ENCODE measurements at regions not wholly inside any gene's neighbourhood (a gene's known extent, or its start where the extent isn't known, plus 50 kb on each side); places are given as distances from the start of the nearest gene placed in this dataset.

DNA sequence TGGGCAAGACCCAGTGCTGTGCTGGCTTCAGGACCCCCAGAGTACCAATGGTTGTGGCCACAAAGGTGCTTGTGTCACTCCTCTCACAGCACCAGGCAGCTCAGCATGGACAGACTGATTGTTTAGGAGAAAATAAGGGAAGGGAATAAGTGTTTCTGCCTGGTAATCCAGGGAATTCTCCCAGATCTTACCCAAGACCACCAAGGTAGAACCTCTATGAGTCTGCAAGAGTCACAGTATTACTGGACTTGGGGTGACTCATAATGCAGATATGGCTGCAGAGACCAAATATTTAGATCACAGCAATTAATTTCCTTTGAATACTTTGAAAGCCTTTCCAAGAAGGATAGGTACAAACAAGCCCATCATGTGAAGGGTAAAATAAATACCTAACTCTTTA lies 1178.3 kb upstream of the FLRT2 start:
- peaks cover 5 to 37% (median 16%) of the 10 kb centered on the region in 7 donors for H3K9me3 Mint-ChIP-seq
- H3K27me3 Mint-ChIP-seq, result no peaks in the 10 kb centered on the region
- no peak overlapping the region for H3K27ac Mint-ChIP-seq
- H3K4me3 ChIP-seq (ENCODE audit: low read depth, low read length), result no peak overlapping the region
- H3K4me3 Mint-ChIP-seq, result no peak overlapping the region
- peaks cover 4 to 7% of the 10 kb centered on the region in 2 experiments for H3K9me3 ChIP-seq (ENCODE audit: control insufficient read depth in 2 of 2, low read length in 2 of 2)
- H3K36me3 ChIP-seq (ENCODE audit: control insufficient read depth, insufficient read depth, low read length), result no peaks in the 10 kb centered on the region
- no peak for ATAC-seq (ENCODE audit: low read depth in 2 of 2)
- H3K36me3 Mint-ChIP-seq, result no peaks in the 10 kb centered on the region
- H3K4me1 Mint-ChIP-seq, result no peaks in the 10 kb centered on the region
- no peaks in the 10 kb centered on the region for H3K4me1 ChIP-seq (ENCODE audit: control insufficient read depth, insufficient read depth, low read length, poor library complexity, severe bottlenecking)
- no peak for DNase-seq
- H3K27me3 ChIP-seq (ENCODE audit: control insufficient read depth, insufficient read depth, low read length), result no peaks in the 10 kb centered on the region
- no peak overlapping the region for H3K27ac ChIP-seq (ENCODE audit: insufficient read depth, low read length, poor library complexity, severe bottlenecking)

DNA sequence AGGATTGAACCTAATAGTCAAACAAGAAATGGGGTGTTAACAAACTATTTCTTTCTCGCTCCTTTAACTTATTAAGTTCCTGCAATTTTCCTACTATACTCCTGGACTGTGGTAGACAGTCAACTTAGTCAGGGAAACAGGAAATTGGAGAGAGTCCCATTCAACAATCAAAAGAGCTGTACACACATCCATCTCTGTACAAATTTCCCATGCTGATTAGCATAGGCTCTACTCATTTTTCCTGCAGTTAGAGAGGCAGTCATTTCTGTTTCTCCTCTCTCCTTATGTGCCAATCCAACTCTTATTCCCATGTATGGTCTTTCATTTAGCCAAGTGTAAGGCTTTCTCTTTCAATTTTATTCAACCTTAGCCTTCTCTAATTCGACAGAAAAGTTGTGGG lies 1168.5 kb upstream of the FLRT2 start:
- no peaks in the 10 kb centered on the region for H3K36me3 Mint-ChIP-seq
- ATAC-seq (ENCODE audit: low read depth in 2 of 2) (no peak), DNase-seq (no peak)
- Histone ChIP-seq H3K4me1 (ENCODE audit: control insufficient read depth, insufficient read depth, low read length, poor library complexity, severe bottlenecking) (no peaks in the 10 kb centered on the region), H3K27me3 (ENCODE audit: control insufficient read depth, insufficient read depth, low read length) (no peaks in the 10 kb centered on the region), H3K9me3 (ENCODE audit: control insufficient read depth in 2 of 2, low read length in 2 of 2) (no peaks in the 10 kb centered on the region), H3K27ac (ENCODE audit: insufficient read depth, low read length, poor library complexity, severe bottlenecking) (no peak overlapping the region), H3K36me3 (ENCODE audit: control insufficient read depth, insufficient read depth, low read length) (no peaks in the 10 kb centered on the region), H3K4me3 (ENCODE audit: low read depth, low read length) (no peak overlapping the region)
- no peaks in the 10 kb centered on the region for H3K27me3 Mint-ChIP-seq
- no peak overlapping the region for H3K27ac Mint-ChIP-seq
- no peaks in the 10 kb centered on the region for H3K4me1 Mint-ChIP-seq
- peaks cover 0 to 18% (median 6%) of the 10 kb centered on the region in 7 donors for H3K9me3 Mint-ChIP-seq
- no peak overlapping the region for H3K4me3 Mint-ChIP-seq

GRCh38 chr14:84375235-84375634 lies 1154.7 kb upstream of the FLRT2 start:
- no peaks in the 10 kb centered on the region for H3K27me3 ChIP-seq (ENCODE audit: control insufficient read depth, insufficient read depth, low read length)
- DNase-seq (no peak), ATAC-seq (ENCODE audit: low read depth in 2 of 2) (no peak)
- H3K4me1 ChIP-seq (ENCODE audit: control insufficient read depth, insufficient read depth, low read length, poor library complexity, severe bottlenecking), result no peaks in the 10 kb centered on the region
- Mint-ChIP-seq H3K27ac (no peak overlapping the region), H3K9me3 (peaks cover 2 to 30% (median 12%) of the 10 kb centered on the region in 7 donors), H3K27me3 (no peaks in the 10 kb centered on the region), H3K4me3 (no peak overlapping the region), H3K36me3 (no peaks in the 10 kb centered on the region), H3K4me1 (no peaks in the 10 kb centered on the region)
- H3K27ac ChIP-seq (ENCODE audit: insufficient read depth, low read length, poor library complexity, severe bottlenecking), result no peak overlapping the region
- H3K9me3 ChIP-seq (ENCODE audit: control insufficient read depth in 2 of 2, low read length in 2 of 2), result peaks cover 0 to 4% of the 10 kb centered on the region in 2 experiments
- H3K36me3 ChIP-seq (ENCODE audit: control insufficient read depth, insufficient read depth, low read length), result no peaks in the 10 kb centered on the region
- H3K4me3 ChIP-seq (ENCODE audit: low read depth, low read length), result no peak overlapping the region

DNA sequence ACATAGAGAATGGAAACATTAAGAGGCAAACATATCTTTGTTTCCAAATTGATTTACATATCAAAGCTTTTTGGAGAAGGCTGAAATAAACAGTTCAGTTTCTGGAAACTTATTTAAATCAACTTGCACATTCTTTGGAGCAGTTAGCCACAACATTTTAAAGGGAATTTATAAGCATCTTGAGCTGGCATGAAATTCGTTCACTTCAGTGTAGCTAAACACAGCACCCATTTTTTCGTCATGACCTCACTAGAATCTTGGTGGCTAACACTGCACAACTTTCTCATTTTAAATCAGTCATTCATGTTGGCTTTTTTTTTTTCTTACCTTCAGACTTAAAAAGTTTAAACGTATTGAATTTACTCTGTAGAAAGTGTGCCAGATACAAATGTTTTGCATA lies 1139.9 kb upstream of the FLRT2 start:
- H3K4me3 Mint-ChIP-seq, result no peak overlapping the region
- H3K27ac Mint-ChIP-seq, result no peak overlapping the region
- Histone ChIP-seq H3K27ac (ENCODE audit: insufficient read depth, low read length, poor library complexity, severe bottlenecking) (no peak overlapping the region), H3K4me3 (ENCODE audit: low read depth, low read length) (no peak overlapping the region), H3K9me3 (ENCODE audit: control insufficient read depth in 2 of 2, low read length in 2 of 2) (peaks cover 0 to 7% of the 10 kb centered on the region in 2 experiments), H3K27me3 (ENCODE audit: control insufficient read depth, insufficient read depth, low read length) (no peaks in the 10 kb centered on the region), H3K36me3 (ENCODE audit: control insufficient read depth, insufficient read depth, low read length) (no peaks in the 10 kb centered on the region), H3K4me1 (ENCODE audit: control insufficient read depth, insufficient read depth, low read length, poor library complexity, severe bottlenecking) (no peaks in the 10 kb centered on the region)
- no peak for ATAC-seq (ENCODE audit: low read depth in 2 of 2)
- H3K4me1 Mint-ChIP-seq, result no peaks in the 10 kb centered on the region
- H3K27me3 Mint-ChIP-seq, result no peaks in the 10 kb centered on the region
- H3K36me3 Mint-ChIP-seq, result no peaks in the 10 kb centered on the region
- no peak for DNase-seq
- peaks cover 4 to 30% (median 6%) of the 10 kb centered on the region in 7 donors for H3K9me3 Mint-ChIP-seq

GRCh38 chr14:84397631-84398030 lies 1132.3 kb upstream of the FLRT2 start:
- no peaks in the 10 kb centered on the region for H3K36me3 Mint-ChIP-seq
- ATAC-seq (ENCODE audit: low read depth in 2 of 2) (no peak), DNase-seq (no peak)
- H3K9me3 ChIP-seq (ENCODE audit: control insufficient read depth in 2 of 2, low read length in 2 of 2), result peaks cover 0 to 9% of the 10 kb centered on the region in 2 experiments
- peaks cover 0 to 25% (median 10%) of the 10 kb centered on the region in 7 donors for H3K9me3 Mint-ChIP-seq
- H3K4me3 Mint-ChIP-seq, result no peak overlapping the region
- no peaks in the 10 kb centered on the region for H3K27me3 ChIP-seq (ENCODE audit: control insufficient read depth, insufficient read depth, low read length)
- H3K4me3 ChIP-seq (ENCODE audit: low read depth, low read length), result no peak overlapping the region
- no peaks in the 10 kb centered on the region for H3K36me3 ChIP-seq (ENCODE audit: control insufficient read depth, insufficient read depth, low read length)
- H3K4me1 ChIP-seq (ENCODE audit: control insufficient read depth, insufficient read depth, low read length, poor library complexity, severe bottlenecking), result no peaks in the 10 kb centered on the region
- H3K27me3 Mint-ChIP-seq, result no peaks in the 10 kb centered on the region
- no peaks in the 10 kb centered on the region for H3K4me1 Mint-ChIP-seq
- H3K27ac ChIP-seq (ENCODE audit: insufficient read depth, low read length, poor library complexity, severe bottlenecking), result no peak overlapping the region
- no peak overlapping the region for H3K27ac Mint-ChIP-seq

DNA sequence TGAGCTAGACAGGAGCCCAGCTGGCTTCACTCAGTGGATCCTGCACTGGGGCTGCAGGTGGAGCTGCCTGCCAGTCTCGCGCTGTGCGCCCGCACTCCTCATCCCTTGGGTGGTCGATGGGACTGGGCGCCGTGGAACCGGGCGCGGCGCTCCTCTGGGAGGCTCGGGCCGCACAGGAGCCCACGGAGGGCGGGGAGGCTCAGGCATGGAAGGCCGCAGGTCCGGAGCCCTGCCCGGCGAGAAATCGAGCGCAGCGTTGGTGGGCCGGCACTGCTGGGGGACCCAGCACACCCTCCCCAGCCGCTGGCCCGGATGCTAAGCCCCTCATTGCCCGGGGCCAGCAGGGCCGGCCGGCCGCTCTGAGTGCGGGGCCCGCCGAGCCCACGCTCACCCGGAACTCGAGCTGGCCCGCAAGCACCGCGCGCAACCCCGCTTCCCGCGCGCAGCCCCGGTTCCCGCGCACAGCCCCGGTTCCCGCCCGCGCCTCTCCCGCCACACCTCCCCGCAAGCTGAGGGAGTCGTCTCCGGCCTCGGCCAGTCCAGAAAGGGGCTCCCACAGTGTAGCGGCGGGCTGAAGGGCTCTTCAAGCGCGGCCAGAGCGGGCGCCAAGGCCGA lies 1130.5 kb upstream of the FLRT2 start:
- Mint-ChIP-seq H3K9me3 (peaks cover 0 to 23% (median 10%) of the 10 kb centered on the region in 7 donors), H3K36me3 (no peaks in the 10 kb centered on the region)

GRCh38 chr14:84401631-84402030 lies 1128.3 kb upstream of the FLRT2 start:
- H3K4me3 Mint-ChIP-seq, result no peak overlapping the region
- Histone ChIP-seq H3K27ac (ENCODE audit: insufficient read depth, low read length, poor library complexity, severe bottlenecking) (no peak overlapping the region), H3K27me3 (ENCODE audit: control insufficient read depth, insufficient read depth, low read length) (no peaks in the 10 kb centered on the region), H3K4me1 (ENCODE audit: control insufficient read depth, insufficient read depth, low read length, poor library complexity, severe bottlenecking) (no peaks in the 10 kb centered on the region), H3K4me3 (ENCODE audit: low read depth, low read length) (no peak overlapping the region), H3K36me3 (ENCODE audit: control insufficient read depth, insufficient read depth, low read length) (no peaks in the 10 kb centered on the region), H3K9me3 (ENCODE audit: control insufficient read depth in 2 of 2, low read length in 2 of 2) (peaks cover 0 to 14% of the 10 kb centered on the region in 2 experiments)
- ATAC-seq (ENCODE audit: low read depth in 2 of 2) (no peak), DNase-seq (no peak)
- peaks cover 0 to 24% (median 8%) of the 10 kb centered on the region in 7 donors for H3K9me3 Mint-ChIP-seq
- no peaks in the 10 kb centered on the region for H3K27me3 Mint-ChIP-seq
- H3K36me3 Mint-ChIP-seq, result no peaks in the 10 kb centered on the region
- no peak overlapping the region for H3K27ac Mint-ChIP-seq
- no peaks in the 10 kb centered on the region for H3K4me1 Mint-ChIP-seq

More for the DNA sequence above, 1130.5 kb upstream of the FLRT2 start:
- Histone ChIP-seq H3K27ac (ENCODE audit: insufficient read depth, low read length, poor library complexity, severe bottlenecking) (no peak overlapping the region), H3K27me3 (ENCODE audit: control insufficient read depth, insufficient read depth, low read length) (no peaks in the 10 kb centered on the region), H3K4me3 (ENCODE audit: low read depth, low read length) (no peak overlapping the region), H3K4me1 (ENCODE audit: control insufficient read depth, insufficient read depth, low read length, poor library complexity, severe bottlenecking) (no peaks in the 10 kb centered on the region), H3K9me3 (ENCODE audit: control insufficient read depth in 2 of 2, low read length in 2 of 2) (peaks cover 0 to 10% of the 10 kb centered on the region in 2 experiments), H3K36me3 (ENCODE audit: control insufficient read depth, insufficient read depth, low read length) (no peaks in the 10 kb centered on the region)
- DNase-seq (no peak), ATAC-seq (ENCODE audit: low read depth in 2 of 2) (no peak)
- Mint-ChIP-seq H3K27ac (no peak overlapping the region), H3K4me3 (no peak overlapping the region), H3K4me1 (no peaks in the 10 kb centered on the region), H3K27me3 (no peaks in the 10 kb centered on the region)

DNA sequence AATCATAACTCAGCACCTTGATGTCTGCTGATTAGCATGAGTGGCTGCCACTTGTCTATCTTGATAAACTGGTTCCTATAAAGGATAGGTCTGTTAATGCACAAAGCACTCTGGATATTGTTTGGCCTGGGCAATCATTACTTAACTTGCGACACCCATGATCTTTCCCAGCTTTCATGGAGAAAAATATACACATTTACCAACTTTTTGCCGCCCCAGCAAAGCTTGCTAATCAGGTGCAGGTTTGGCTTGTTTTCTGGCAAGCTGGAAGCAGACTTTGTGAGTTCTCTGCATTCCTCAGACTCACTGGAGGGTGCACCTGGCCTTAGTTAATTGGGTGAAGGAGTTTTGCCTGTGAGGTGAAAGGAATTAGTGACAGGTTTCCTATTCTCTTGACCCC lies 1126.4 kb upstream of the FLRT2 start:
- H3K36me3 Mint-ChIP-seq, result no peaks in the 10 kb centered on the region
- Histone ChIP-seq H3K9me3 (ENCODE audit: control insufficient read depth in 2 of 2, low read length in 2 of 2) (peaks cover 0 to 14% of the 10 kb centered on the region in 2 experiments), H3K27ac (ENCODE audit: insufficient read depth, low read length, poor library complexity, severe bottlenecking) (no peak overlapping the region), H3K4me3 (ENCODE audit: low read depth, low read length) (no peak overlapping the region), H3K4me1 (ENCODE audit: control insufficient read depth, insufficient read depth, low read length, poor library complexity, severe bottlenecking) (no peaks in the 10 kb centered on the region), H3K27me3 (ENCODE audit: control insufficient read depth, insufficient read depth, low read length) (no peaks in the 10 kb centered on the region), H3K36me3 (ENCODE audit: control insufficient read depth, insufficient read depth, low read length) (no peaks in the 10 kb centered on the region)
- no peaks in the 10 kb centered on the region for H3K4me1 Mint-ChIP-seq
- no peaks in the 10 kb centered on the region for H3K27me3 Mint-ChIP-seq
- no peak overlapping the region for H3K4me3 Mint-ChIP-seq
- no peak overlapping the region for H3K27ac Mint-ChIP-seq
- ATAC-seq (ENCODE audit: low read depth in 2 of 2) (no peak), DNase-seq (no peak)
- H3K9me3 Mint-ChIP-seq, result peaks cover 0 to 24% (median 5%) of the 10 kb centered on the region in 7 donors
